GM21528 (cell line): ENCODE measurements at regions not wholly inside any gene's neighbourhood (a gene's known extent, or its start where the extent isn't known, plus 50 kb on each side); places are given as distances from the start of the nearest gene placed in this dataset.

Source experiments
- ATAC-seq: cut with Tn5 transposase; IDR thresholded peaks from one replicate; pipeline ENCODE4 v1.9.1; 2021; ENCODE audit warnings: mild to moderate bottlenecking, moderate library complexity; ENCODE audit not compliant: unreplicated experiment, low FRiP score

DNA sequence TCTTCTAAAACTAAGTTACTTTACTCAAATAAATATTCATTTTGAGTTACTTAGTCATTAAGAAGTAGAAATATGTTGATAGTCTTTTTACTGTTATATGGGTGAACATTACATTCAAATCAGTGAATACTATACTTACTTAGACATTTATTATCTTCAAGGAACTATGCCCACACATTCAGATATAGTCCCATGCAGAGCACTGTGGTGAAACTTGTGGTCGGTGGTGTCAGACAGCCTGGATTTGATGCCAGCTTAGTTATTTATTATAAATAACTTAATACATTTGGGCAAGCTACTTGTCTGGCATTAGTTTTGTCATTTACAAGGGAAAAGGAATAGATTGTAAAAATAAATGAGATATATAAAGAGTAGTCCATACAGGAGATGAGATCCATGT is 149.5 kb downstream of the RAP2B start:
- ATAC-seq, result no peak

GRCh38 chr3:153313302-153313965 is 151.4 kb downstream of the RAP2B start:
- ATAC-seq, result no peak

- ATAC-seq, result no peak
Observed at GRCh38 chr3:153314038-153314437, 152.0 kb downstream of the RAP2B start.

DNA sequence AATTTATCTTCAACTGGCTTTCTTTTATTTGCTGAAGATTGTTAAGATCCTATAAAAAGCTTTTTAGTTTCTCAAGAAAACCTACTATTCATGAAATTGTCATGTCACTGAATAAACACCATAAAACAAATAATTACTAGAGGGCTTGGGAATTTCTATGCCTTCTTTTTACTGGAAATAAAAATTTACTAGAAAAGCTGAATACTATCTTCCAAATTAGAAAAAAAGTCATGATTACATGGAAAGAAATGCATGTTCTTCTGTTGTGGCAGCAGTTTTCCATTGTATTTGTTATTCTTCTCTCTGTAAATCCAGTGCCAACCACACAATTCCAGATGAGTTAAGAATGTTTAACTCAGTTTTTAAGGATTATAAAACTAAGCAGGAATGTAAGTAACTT is 153.8 kb downstream of the RAP2B start:
- no peak for ATAC-seq

- ATAC-seq, result no peak
Observed at GRCh38 chr3:153319705-153320554, 157.9 kb downstream of the RAP2B start.

GRCh38 chr3:153320585-153321128 is 158.6 kb downstream of the RAP2B start:
- no peak for ATAC-seq

- ATAC-seq, result no peak
Observed at GRCh38 chr3:153328690-153329089, 166.7 kb downstream of the RAP2B start.

DNA sequence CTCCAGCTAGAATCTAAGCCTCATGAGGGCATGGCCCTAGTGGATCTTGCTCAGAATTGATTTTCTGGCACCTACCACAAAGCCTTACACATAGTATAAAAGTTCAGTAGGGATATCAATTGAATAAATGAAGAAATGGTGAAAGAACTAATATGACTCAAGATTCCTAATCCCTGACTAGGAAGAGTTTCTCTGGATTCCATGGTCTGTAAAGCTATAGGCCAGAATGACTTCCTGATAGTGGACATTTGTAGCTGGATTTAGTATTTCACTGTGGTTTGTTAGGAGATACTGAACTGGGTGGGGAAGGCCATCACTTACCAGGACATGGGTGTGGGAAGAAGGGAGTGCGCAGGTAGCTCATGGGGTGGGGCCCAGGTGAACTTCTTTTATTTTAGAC is 168.9 kb downstream of the RAP2B start:
- ATAC-seq, result no peak

DNA sequence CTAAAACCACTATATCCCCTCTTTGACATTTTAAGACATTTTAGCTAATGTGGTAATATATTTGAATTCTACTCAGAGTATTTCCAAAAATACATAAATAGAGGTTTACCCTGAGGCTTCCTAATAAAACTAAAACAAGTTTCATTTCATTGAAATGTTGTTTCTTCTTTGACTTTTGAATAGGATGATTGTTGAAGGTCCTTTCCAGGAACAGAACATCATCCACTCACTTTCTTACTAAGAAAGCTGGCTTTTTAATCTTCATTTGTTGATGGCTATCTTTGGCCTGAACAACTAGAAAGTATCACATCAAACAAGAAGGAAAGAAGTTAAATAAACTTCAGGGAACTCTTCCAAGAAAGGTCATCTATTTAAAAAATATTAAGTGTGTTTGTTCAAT is 169.7 kb downstream of the RAP2B start:
- no peak for ATAC-seq

DNA sequence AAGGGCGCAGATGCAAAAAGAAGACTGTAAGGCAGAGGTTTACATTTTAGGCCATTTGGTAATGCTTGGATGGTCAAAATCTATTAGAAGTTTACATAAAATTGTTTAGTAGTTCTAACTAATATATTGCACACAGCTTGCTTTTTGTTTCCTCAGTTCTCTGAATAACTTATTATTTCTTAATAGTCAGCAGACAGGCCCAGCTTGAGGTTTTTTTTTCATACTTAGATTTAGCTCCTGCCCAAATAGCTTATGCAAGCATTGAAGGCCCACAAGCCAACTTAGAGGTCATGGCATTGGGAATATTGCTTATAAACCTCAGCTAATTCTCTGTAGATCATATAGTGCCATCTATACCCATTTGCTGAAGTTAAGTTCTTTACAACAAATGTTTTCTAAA is 172.5 kb downstream of the RAP2B start:
- no peak for ATAC-seq

- ATAC-seq, result no peak
Observed at GRCh38 chr3:153337369-153337768, 175.3 kb downstream of the RAP2B start.

GRCh38 chr3:153338487-153338886 is 176.5 kb downstream of the RAP2B start:
- no peak for ATAC-seq

DNA sequence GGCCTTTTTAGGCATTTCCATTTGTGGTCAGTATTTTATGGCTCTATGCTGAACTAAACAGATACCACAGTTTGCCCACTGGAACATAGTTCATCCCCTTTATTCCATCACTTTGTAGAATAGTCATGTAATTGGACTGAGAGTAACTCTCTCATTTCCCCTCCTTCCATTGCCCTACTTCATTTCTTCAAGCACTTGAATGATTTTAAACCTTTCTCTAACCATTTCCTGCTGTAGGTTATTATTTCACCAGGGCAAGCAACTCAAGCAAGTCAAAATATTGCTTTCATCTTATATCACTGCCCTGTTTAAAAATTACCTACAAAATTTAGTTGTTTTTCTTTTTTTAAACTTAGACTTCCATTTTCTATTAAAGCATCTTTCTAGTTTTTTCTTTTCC is 177.0 kb downstream of the RAP2B start:
- no peak for ATAC-seq

GRCh38 chr3:153343988-153344782 is 182.2 kb downstream of the RAP2B start:
- no peak for ATAC-seq

- no peak for ATAC-seq
Observed at GRCh38 chr3:153348457-153349107, 186.6 kb downstream of the RAP2B start.

DNA sequence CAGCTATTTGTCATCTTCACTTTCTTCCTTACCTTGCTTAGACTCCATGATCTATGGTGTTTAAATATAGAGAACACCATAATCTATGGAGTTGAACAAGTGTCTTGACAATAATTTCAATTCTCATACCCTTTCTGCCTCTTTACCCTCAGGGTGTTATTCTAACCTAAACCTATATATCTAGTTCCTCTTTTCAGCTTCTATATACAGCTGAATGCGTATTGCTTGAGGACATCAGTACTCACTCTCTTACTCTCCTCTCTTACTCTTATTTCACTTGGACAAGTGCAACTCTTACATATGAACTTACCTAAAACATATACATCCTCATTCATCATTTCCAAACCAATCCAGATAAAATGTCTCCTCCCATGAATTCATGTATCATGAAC is 187.1 kb downstream of the RAP2B start:
- no peak for ATAC-seq

GRCh38 chr3:153350420-153350819 is 188.4 kb downstream of the RAP2B start:
- no peak for ATAC-seq

DNA sequence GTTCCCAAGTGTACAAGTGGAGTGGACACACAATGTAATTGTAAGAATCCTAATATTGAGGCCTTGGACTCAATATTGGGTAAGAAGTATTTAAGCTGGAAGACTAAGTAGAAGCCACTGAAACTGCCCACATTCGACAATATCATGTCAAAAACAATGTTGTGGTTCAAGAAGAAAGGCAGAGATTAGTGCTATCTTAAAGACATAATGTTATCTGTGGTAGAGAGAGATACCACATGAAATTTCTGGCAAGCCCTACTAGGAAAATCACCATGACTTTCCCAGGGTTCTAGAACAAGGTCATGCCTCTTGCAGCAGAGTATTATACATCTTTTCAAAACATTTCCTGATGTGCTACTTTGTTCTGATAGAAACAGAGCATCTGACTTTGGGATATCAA is 192.6 kb downstream of the RAP2B start:
- no peak for ATAC-seq

DNA sequence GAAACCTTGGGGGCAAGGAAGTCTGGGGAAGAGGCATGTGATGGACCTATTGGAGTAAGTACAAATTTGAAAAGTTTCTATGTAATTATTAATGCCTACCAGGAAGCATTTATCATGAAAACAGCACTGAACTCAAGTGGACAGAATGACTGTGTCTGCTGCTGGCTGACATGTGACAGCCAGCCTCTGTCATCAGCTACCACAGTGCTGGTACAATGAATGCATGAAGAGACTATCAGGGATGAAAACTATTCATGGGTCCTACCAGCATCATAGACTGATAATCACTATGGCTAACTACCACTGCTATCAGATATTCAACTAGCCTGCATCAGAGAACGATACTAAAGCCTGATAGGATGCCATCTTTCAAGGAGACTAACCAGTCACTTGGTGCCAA is 193.5 kb downstream of the RAP2B start:
- no peak for ATAC-seq

DNA sequence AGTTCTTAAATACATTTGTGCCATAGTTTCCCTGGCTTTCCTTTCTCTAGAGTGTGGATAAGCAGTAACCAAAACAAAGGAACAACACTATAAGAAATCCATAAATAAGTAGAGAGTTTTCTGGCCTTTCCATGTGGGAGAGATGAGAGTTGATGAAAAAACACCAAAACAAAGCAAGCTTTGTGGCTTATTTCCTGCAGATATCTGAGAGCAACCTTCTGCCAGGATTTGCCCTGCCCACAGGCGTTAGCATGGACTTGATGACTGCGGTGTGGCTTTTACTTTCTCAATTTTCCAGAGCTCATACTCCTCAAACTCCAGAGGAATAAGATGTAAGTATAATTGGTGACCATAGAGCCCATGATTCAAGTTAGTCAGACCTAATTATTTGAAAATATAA is 194.9 kb downstream of the RAP2B start:
- ATAC-seq, result no peak

DNA sequence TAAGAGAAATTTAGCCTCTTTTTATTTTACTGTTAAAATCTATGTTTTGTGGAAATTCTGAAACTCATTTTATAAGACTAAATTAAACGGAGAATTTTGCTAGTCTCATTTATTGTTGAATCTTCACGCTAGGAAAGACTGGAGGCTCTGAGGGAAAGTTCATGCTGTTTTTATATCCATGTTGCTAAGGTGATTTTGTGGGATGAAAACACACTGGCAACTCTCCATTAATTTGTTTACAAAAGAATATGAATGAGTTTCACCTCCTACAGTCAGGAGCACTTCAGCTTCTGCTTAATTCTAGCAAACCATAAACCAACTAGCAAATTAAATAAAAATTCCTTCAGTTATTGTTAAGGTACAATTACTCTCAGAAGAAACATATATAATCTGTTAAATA is 195.4 kb downstream of the RAP2B start:
- no peak for ATAC-seq
